DOHH2 (cell line): ENCODE measurements at regions not wholly inside any gene's neighbourhood (a gene's known extent, or its start where the extent isn't known, plus 50 kb on each side); places are given as distances from the start of the nearest gene placed in this dataset.
"Not testable (repeated sequence)": the region's sequence is repeated elsewhere in the genome, so short reads cannot be mapped to it uniquely, and the experiment has no call there.

Source experiments
- CTCF ChIP-seq: fragments of 200-600 bp; sonication (generic); IDR thresholded peaks from one replicate; pipeline ENCODE4 v1.5.1; 2014; ENCODE audit warnings: antibody characterized with exemption, mild to moderate bottlenecking, low read depth, low read length; ENCODE audit not compliant: poor library complexity, severe bottlenecking
- EZH2phosphoT487 ChIP-seq: fragments of 200-600 bp; sonication (generic); IDR thresholded peaks from 2 replicates; pipeline ENCODE4 v1.6.1; 2017; ENCODE audit warnings: borderline replicate concordance, mild to moderate bottlenecking, antibody characterized with exemption, low read length, moderate library complexity, mixed read lengths

GRCh38 chr5:34420191-34420590, 235.9 kb upstream of the RAI14 start:
- not testable (repeated sequence) for TF ChIP-seq CTCF, EZH2phosphoT487
